OCI-LY3 (cell line): ENCODE measurements at regions not wholly inside any gene's neighbourhood (a gene's known extent, or its start where the extent isn't known, plus 50 kb on each side); places are given as distances from the start of the nearest gene placed in this dataset.

Experiments used
- EZH2phosphoT487 ChIP-seq: fragments of 200-600 bp; shearing (Covaris generic); IDR thresholded peaks from 2 replicates; pipeline ENCODE4 v1.6.1; 2018; ENCODE audit warnings: antibody characterized with exemption, mixed run types, low read depth
- TF ChIP-seq, protein P1 (sequence below): fragments of 200-600, 300-600 bp; sonication (generic); IDR thresholded peaks from 2 replicates; pipeline ENCODE4 v1.5.1; 2014; ENCODE audit warnings: antibody characterized with exemption, low read length, low read depth

DNA sequence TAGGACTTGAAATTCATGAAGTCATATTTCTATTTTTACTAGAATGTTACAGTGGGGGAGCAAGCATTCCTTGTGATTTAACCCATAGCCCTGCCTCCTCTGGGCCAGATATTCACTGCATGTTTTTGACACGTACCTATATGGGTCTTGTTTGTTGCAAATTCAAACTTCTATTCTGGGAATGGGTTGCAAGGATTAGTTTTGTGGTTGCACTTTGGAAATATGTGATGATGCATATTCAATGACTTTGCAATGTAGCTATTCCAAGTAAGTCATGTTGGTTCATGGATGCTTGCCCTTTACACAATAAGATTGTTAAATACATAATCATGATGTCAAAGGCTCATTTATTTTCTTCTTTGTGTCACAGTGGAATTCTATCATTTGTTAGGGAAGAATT is 440.8 kb downstream of the TDRD3 start:
- TF ChIP-seq, protein P1, sequence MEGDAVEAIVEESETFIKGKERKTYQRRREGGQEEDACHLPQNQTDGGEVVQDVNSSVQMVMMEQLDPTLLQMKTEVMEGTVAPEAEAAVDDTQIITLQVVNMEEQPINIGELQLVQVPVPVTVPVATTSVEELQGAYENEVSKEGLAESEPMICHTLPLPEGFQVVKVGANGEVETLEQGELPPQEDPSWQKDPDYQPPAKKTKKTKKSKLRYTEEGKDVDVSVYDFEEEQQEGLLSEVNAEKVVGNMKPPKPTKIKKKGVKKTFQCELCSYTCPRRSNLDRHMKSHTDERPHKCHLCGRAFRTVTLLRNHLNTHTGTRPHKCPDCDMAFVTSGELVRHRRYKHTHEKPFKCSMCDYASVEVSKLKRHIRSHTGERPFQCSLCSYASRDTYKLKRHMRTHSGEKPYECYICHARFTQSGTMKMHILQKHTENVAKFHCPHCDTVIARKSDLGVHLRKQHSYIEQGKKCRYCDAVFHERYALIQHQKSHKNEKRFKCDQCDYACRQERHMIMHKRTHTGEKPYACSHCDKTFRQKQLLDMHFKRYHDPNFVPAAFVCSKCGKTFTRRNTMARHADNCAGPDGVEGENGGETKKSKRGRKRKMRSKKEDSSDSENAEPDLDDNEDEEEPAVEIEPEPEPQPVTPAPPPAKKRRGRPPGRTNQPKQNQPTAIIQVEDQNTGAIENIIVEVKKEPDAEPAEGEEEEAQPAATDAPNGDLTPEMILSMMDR, result no peak
- no peak for TF ChIP-seq EZH2phosphoT487
